ENCODE measurements at regions not wholly inside any gene's neighbourhood (a gene's known extent, or its start where the extent isn't known, plus 50 kb on each side); places are given as distances from the start of the nearest gene placed in this dataset.

- Histone ChIP-seq H3K27ac (no peak overlapping the region), H3K4me3 (no peak overlapping the region), H3K36me3 (no peaks in the 10 kb centered on the region), H3K27me3 (no peaks in the 10 kb centered on the region), H3K4me1 (ENCODE audit: insufficient read depth) (no peaks in the 10 kb centered on the region), H3K9me3 (peaks cover 0 to 2% of the 10 kb centered on the region in 2 donors)
- WGBS, 3 donors = 44 to 81% (median 75%) methylated on average over 2 of the region's 2 CpGs
- no peak for DNase-seq
- TF ChIP-seq POLR2A (IDR thresholded peaks at IDR 0.05) (no peak), CTCF (IDR thresholded peaks at IDR 0.05) (no peak), EP300 (IDR thresholded peaks at IDR 0.05) (no peak)
- intact Hi-C loops (cut with DNase I) = no loop called here
Observed at GRCh38 chr12:46049665-46050064, 59.3 kb upstream of the SCAF11 start.

- Histone ChIP-seq H3K9me3 (peaks cover 0 to 2% of the 10 kb centered on the region in 2 donors), H3K4me3 (no peak overlapping the region), H3K36me3 (no peaks in the 10 kb centered on the region), H3K27ac (no peak overlapping the region), H3K4me1 (ENCODE audit: insufficient read depth) (no peaks in the 10 kb centered on the region), H3K27me3 (no peaks in the 10 kb centered on the region)
- intact Hi-C loops (cut with DNase I) = no loop called here
- WGBS, 3 donors = 92 to 93% (median 92%) methylated on average over 1 of the region's 1 CpG
- no peak for TF ChIP-seq CTCF (IDR thresholded peaks at IDR 0.05)
- DNase-seq = no peak
Observed at GRCh38 chr12:46046436-46046835, 56.1 kb upstream of the SCAF11 start.

GRCh38 chr12:46043972-46044520 lies 53.7 kb upstream of the SCAF11 start:
- no peak for DNase-seq
- Histone ChIP-seq H3K4me3 (no peak overlapping the region), H3K36me3 (no peaks in the 10 kb centered on the region), H3K27ac (no peak overlapping the region), H3K9me3 (peaks cover 0 to 2% of the 10 kb centered on the region in 2 donors), H3K27me3 (no peaks in the 10 kb centered on the region), H3K4me1 (ENCODE audit: insufficient read depth) (no peaks in the 10 kb centered on the region)
- 32 to 43% (median 36%) methylated on average over 1 of the region's 1 CpG for WGBS, 3 donors
- intact Hi-C loops (cut with DNase I) = no loop called here
- TF ChIP-seq POLR2A (IDR thresholded peaks at IDR 0.05) (no peak), CTCF (IDR thresholded peaks at IDR 0.05) (no peak), EP300 (IDR thresholded peaks at IDR 0.05) (no peak)

Measured in ovary (tissue), 7 donors.